ENCODE measurements at regions not wholly inside any gene's neighbourhood (a gene's known extent, or its start where the extent isn't known, plus 50 kb on each side); places are given as distances from the start of the nearest gene placed in this dataset.
A peak's percentile ranks its signal among the peaks of the same experiment; 100 is the strongest.

DNA sequence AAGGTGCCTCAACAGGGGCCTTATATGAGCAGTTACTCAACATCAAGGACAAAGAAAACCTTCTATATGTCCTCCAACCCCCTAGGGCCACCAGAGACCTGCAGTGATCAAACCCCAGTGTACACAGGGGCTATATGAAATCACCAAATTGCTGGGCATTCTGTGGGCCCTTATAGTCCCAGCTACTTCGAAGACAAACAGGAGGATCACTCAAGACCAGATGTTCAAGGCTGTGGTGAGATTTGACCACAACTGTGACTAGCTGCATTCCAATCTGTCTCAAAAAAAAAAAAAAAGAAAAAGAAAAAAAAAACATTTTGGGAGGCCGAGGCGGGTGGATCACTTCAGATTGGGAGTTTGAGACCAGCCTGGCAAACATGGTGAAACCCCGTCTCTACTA, 51.0 kb upstream of the PRB2 start:
- H3K27me3 ChIP-seq, result no peaks in the 10 kb centered on the region
- no peaks in the 10 kb centered on the region for H3K9me3 Mint-ChIP-seq
- no peak overlapping the region for H3K4me3 Mint-ChIP-seq
- H3K4me2 ChIP-seq, result no peak overlapping the region
- no peak for DNase-seq (ENCODE audit: low spot score)
- no peak overlapping the region for H2AFZ ChIP-seq (replicated peaks)
- no peaks in the 10 kb centered on the region for H3K79me2 ChIP-seq (ENCODE audit: low read depth)
- no peak overlapping the region for H3K4me3 ChIP-seq
- H3K27ac ChIP-seq, result no peak overlapping the region
- no peaks in the 10 kb centered on the region for H4K20me1 ChIP-seq (ENCODE audit: low read depth)
- no peak overlapping the region for H3K27ac Mint-ChIP-seq
- H3F3A ChIP-seq (ENCODE audit: low read depth), result no peaks in the 10 kb centered on the region
- no peaks in the 10 kb centered on the region for H3K9me3 ChIP-seq (ENCODE audit: low read depth)
- no peaks in the 10 kb centered on the region for H3K36me3 Mint-ChIP-seq
- TF ChIP-seq EZH2phosphoT487 (IDR thresholded peaks at IDR 0.05) (no peak), CTCF (IDR thresholded peaks at IDR 0.05) (no peak), EZH2 (IDR thresholded peaks at IDR 0.05) (no peak)
- no peaks in the 10 kb centered on the region for H3K36me3 ChIP-seq
- H3K27me3 Mint-ChIP-seq (ENCODE audit: insufficient read depth, low read depth), result no peaks in the 10 kb centered on the region
- peaks cover 2% of the 10 kb centered on the region for H3K4me1 ChIP-seq
- no peaks in the 10 kb centered on the region for H3K4me1 Mint-ChIP-seq
- no peak overlapping the region for H3K9ac ChIP-seq

- no peaks in the 10 kb centered on the region for H3K79me2 ChIP-seq (ENCODE audit: low read depth)
- H3K4me2 ChIP-seq, result no peak overlapping the region
- no peak overlapping the region for H3K27ac ChIP-seq
- no peak overlapping the region for H3K9ac ChIP-seq
- no peak overlapping the region for H2AFZ ChIP-seq (replicated peaks)
- no peak overlapping the region for H3K4me3 ChIP-seq
- Mint-ChIP-seq H3K27me3 (ENCODE audit: insufficient read depth, low read depth) (no peaks in the 10 kb centered on the region), H3K27ac (no peak overlapping the region), H3K4me3 (no peak overlapping the region), H3K36me3 (no peaks in the 10 kb centered on the region), H3K9me3 (no peaks in the 10 kb centered on the region), H3K4me1 (no peaks in the 10 kb centered on the region)
- TF ChIP-seq CTCF (IDR thresholded peaks at IDR 0.05) (no peak), EZH2phosphoT487 (IDR thresholded peaks at IDR 0.05) (no peak), EZH2 (IDR thresholded peaks at IDR 0.05) (no peak)
- no peaks in the 10 kb centered on the region for H4K20me1 ChIP-seq (ENCODE audit: low read depth)
- peaks cover 5% of the 10 kb centered on the region for H3K4me1 ChIP-seq
- no peaks in the 10 kb centered on the region for H3K36me3 ChIP-seq
- H3K9me3 ChIP-seq (ENCODE audit: low read depth), result no peaks in the 10 kb centered on the region
- no peak for DNase-seq (ENCODE audit: low spot score)
- H3F3A ChIP-seq (ENCODE audit: low read depth), result no peaks in the 10 kb centered on the region
- H3K27me3 ChIP-seq, result no peaks in the 10 kb centered on the region
These were observed 62.8 kb upstream of the PRB2 start for GRCh38 chr12:11457996-11458645.

DNA sequence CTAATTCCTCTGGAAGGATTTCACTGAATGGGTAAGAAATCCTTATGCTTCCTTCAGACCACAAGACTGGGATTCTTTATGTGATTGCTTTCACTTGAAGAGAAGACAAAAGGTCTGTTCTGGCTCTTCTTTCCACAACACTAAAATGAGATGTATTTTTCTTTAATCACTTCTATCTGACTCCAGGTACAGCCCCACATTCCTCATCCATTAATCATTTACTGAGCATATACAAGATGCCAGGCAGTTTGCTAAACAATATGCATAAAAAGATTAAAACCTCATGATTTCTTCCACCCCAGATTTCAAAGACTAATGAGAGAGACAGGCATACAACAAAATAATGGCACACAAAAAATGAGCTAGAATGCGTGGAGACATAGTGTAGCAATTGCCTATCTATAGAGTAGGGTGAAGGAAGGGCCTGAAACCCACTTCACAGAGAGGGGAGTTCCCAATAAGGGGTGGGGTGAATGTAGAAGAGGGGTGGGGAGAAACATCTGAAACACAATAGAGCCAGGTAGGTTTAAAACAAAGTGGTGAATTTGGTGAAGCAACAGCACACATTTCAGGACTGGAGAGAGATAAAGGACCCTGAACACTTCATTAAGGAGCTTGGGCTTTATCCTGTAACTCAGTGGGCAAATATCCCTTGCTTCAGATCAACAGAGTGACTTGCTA, 65.1 kb upstream of the PRB2 start:
- Histone ChIP-seq H3K79me2 (ENCODE audit: low read depth) (no peaks in the 10 kb centered on the region), H2AFZ (replicated peaks) (no peak overlapping the region), H3K27ac (no peak overlapping the region), H3K36me3 (no peaks in the 10 kb centered on the region), H3K4me3 (no peak overlapping the region), H3K9ac (no peak overlapping the region), H3K4me1 (peaks cover 5% of the 10 kb centered on the region), H3K27me3 (no peaks in the 10 kb centered on the region), H4K20me1 (ENCODE audit: low read depth) (no peaks in the 10 kb centered on the region), H3K9me3 (ENCODE audit: low read depth) (no peaks in the 10 kb centered on the region), H3F3A (ENCODE audit: low read depth) (no peaks in the 10 kb centered on the region), H3K4me2 (peak overlapping the region; percentile 7)
- peak; percentile 22 for DNase-seq (ENCODE audit: low spot score)
- H3K36me3 Mint-ChIP-seq, result no peaks in the 10 kb centered on the region
- H3K27me3 Mint-ChIP-seq (ENCODE audit: insufficient read depth, low read depth), result no peaks in the 10 kb centered on the region
- H3K4me1 Mint-ChIP-seq, result no peaks in the 10 kb centered on the region
- TF ChIP-seq CTCF (IDR thresholded peaks at IDR 0.05) (no peak), EZH2 (IDR thresholded peaks at IDR 0.05) (no peak), EZH2phosphoT487 (IDR thresholded peaks at IDR 0.05) (no peak)
- no peak overlapping the region for H3K4me3 Mint-ChIP-seq
- no peaks in the 10 kb centered on the region for H3K9me3 Mint-ChIP-seq
- no peak overlapping the region for H3K27ac Mint-ChIP-seq

Data from neural progenitor cell (in vitro differentiated cells).